Breast epithelium (tissue), 4 donors: ENCODE measurements at regions not wholly inside any gene's neighbourhood (a gene's known extent, or its start where the extent isn't known, plus 50 kb on each side); places are given as distances from the start of the nearest gene placed in this dataset.

Experiments
- DNase-seq, 2 donors: peaks; one replicate each; pipeline ENCODE4 v3.0.0-alpha.2; 2019; ENCODE audit warnings: low spot score in 2 of 2
- H3K27ac ChIP-seq, 2 donors: fragments of 200-600 bp; sonication (generic) in 1 of 2; one replicate each; pipeline ENCODE4 v1.5.1; 2016 to 2019; ENCODE audit warnings: mild to moderate bottlenecking in 1 of 2
- H3K27me3 ChIP-seq, 2 donors: fragments of 200-600 bp; sonication (generic) in 1 of 2; one replicate each; pipeline versions ENCODE4 v1.5.1 to v1.6.0; 2017 to 2019; ENCODE audit warnings: control low read depth in 1 of 2, mild to moderate bottlenecking in 1 of 2
- H3K36me3 ChIP-seq: fragments of 200-600 bp; one replicate; pipeline ENCODE4 v1.5.1; 2019
- H3K4me1 ChIP-seq, 2 donors: fragments of 200-600 bp; sonication (generic); one replicate each; pipeline ENCODE4 v1.5.1; 2016 to 2019; ENCODE audit warnings: control low read depth in 1 of 2
- H3K4me3 ChIP-seq, 3 donors: fragments of 200-600 bp; sonication (generic); 1 replicate in 2 of 3; 2 replicates in 1 of 3; pipeline ENCODE4 v1.5.1; 2016 to 2019; ENCODE audit warnings: mild to moderate bottlenecking in 3 of 3, moderate library complexity in 2 of 3
- H3K9me3 ChIP-seq, 2 donors: fragments of 200-600 bp; sonication (generic) in 1 of 2; one replicate each; pipeline ENCODE4 v1.5.1; 2016 to 2019; ENCODE audit warnings: control low read depth in 1 of 2
- CTCF ChIP-seq, 3 donors: fragments of 450-650 bp; IDR thresholded peaks; one replicate each; pipeline ENCODE4 v1.5.1; 2016 to 2017; ENCODE audit warnings: antibody characterized with exemption in 3 of 3, mild to moderate bottlenecking in 3 of 3, moderate library complexity in 3 of 3
- POLR2A ChIP-seq: fragments of 450-650 bp; IDR thresholded peaks from one replicate; pipeline ENCODE4 v1.6.1; 2016; ENCODE audit warnings: antibody characterized with exemption, mild to moderate bottlenecking, moderate library complexity
- POLR2AphosphoS5 ChIP-seq, 3 donors: sonication (generic); formaldehyde crosslinking; IDR thresholded peaks; one replicate each; pipeline ENCODE4 v1.6.1; 2017; ENCODE audit warnings: antibody characterized with exemption in 3 of 3
- intact Hi-C: fragments of 100-400 bp; cut with DNase I; formaldehyde crosslinking; loops from one replicate; pipeline ENCODE4 v1.15.1; 2023; ENCODE audit warnings: low total_unique reads

- Histone ChIP-seq H3K4me1 (no peaks in the 10 kb centered on the region), H3K27me3 (no peaks in the 10 kb centered on the region), H3K4me3 (no peak overlapping the region), H3K9me3 (no peaks in the 10 kb centered on the region), H3K36me3 (no peaks in the 10 kb centered on the region), H3K27ac (no peak overlapping the region)
- intact Hi-C loops, result no loop called here
- TF ChIP-seq CTCF (IDR thresholded peaks at IDR 0.05) (no peak), POLR2AphosphoS5 (IDR thresholded peaks at IDR 0.05) (no peak), POLR2A (no peak)
- DNase-seq, result no peak
Measured at GRCh38 chr14:58833634-58834378, 196.0 kb downstream of the DACT1 start.

- H3K27ac ChIP-seq, result no peak overlapping the region
- H3K4me1 ChIP-seq, result no peaks in the 10 kb centered on the region
- H3K27me3 ChIP-seq, result no peaks in the 10 kb centered on the region
- no peak for DNase-seq
- intact Hi-C loops, result no loop called here
- no peaks in the 10 kb centered on the region for H3K9me3 ChIP-seq
- TF ChIP-seq CTCF (IDR thresholded peaks at IDR 0.05) (no peak), POLR2AphosphoS5 (IDR thresholded peaks at IDR 0.05) (no peak), POLR2A (no peak)
- H3K36me3 ChIP-seq, result no peaks in the 10 kb centered on the region
- H3K4me3 ChIP-seq, result no peak overlapping the region
Measured at GRCh38 chr14:58836303-58836974, 198.7 kb downstream of the DACT1 start.

GRCh38 chr14:58839233-58839632, 201.5 kb downstream of the DACT1 start:
- Histone ChIP-seq H3K36me3 (no peaks in the 10 kb centered on the region), H3K27ac (no peak overlapping the region), H3K4me3 (no peak overlapping the region), H3K27me3 (no peaks in the 10 kb centered on the region), H3K4me1 (no peaks in the 10 kb centered on the region), H3K9me3 (no peaks in the 10 kb centered on the region)
- intact Hi-C loops, result no loop called here
- TF ChIP-seq CTCF (IDR thresholded peaks at IDR 0.05), result no peak
- TF ChIP-seq POLR2AphosphoS5 (IDR thresholded peaks at IDR 0.05), result no peak
- no peak for TF ChIP-seq POLR2A
- no peak for DNase-seq

GRCh38 chr14:58844544-58844943, 206.8 kb downstream of the DACT1 start:
- DNase-seq, result no peak
- no peak for TF ChIP-seq POLR2AphosphoS5 (IDR thresholded peaks at IDR 0.05)
- no peak for TF ChIP-seq CTCF (IDR thresholded peaks at IDR 0.05)
- no peak for TF ChIP-seq POLR2A
- H3K4me3 ChIP-seq, result no peak overlapping the region
- intact Hi-C loops, result no loop called here
- no peaks in the 10 kb centered on the region for H3K36me3 ChIP-seq
- no peaks in the 10 kb centered on the region for H3K4me1 ChIP-seq
- no peaks in the 10 kb centered on the region for H3K27me3 ChIP-seq
- H3K9me3 ChIP-seq, result no peaks in the 10 kb centered on the region
- H3K27ac ChIP-seq, result no peak overlapping the region

- intact Hi-C loops, result no loop called here
- H3K4me1 ChIP-seq, result no peaks in the 10 kb centered on the region
- no peak for DNase-seq
- no peak overlapping the region for H3K4me3 ChIP-seq
- no peak overlapping the region for H3K27ac ChIP-seq
- H3K36me3 ChIP-seq, result no peaks in the 10 kb centered on the region
- H3K9me3 ChIP-seq, result no peaks in the 10 kb centered on the region
- TF ChIP-seq POLR2AphosphoS5 (IDR thresholded peaks at IDR 0.05) (no peak), POLR2A (no peak), CTCF (IDR thresholded peaks at IDR 0.05) (no peak)
- no peaks in the 10 kb centered on the region for H3K27me3 ChIP-seq
Measured at GRCh38 chr14:58846682-58847465, 209.1 kb downstream of the DACT1 start.
